Spleen (tissue), 11 donors: ENCODE measurements at regions not wholly inside any gene's neighbourhood (a gene's known extent, or its start where the extent isn't known, plus 50 kb on each side); places are given as distances from the start of the nearest gene placed in this dataset.

Experiments used
- DNase-seq: peaks from one replicate; pipeline ENCODE4 v3.0.0-alpha.2; 2020
- H3K27ac ChIP-seq, 8 donors: fragments of 200-600 bp; sonication (generic) in 7 of 8; 1 replicate in 4 of 8; 2 replicates in 4 of 8; pipeline versions ENCODE4 v1.5.0 to v1.8.0; 2016 to 2021; ENCODE audit warnings: inconsistent platforms in 4 of 8, mild to moderate bottlenecking in 4 of 8, moderate library complexity in 1 of 8
- H3K27me3 ChIP-seq, 7 donors: fragments of 200-600 bp; sonication (generic) in 6 of 7; replicated peaks in 1 of 7; 1 replicate in 4 of 7; 2 replicates in 3 of 7; pipeline versions ENCODE4 v1.5.0 to v1.8.0; 2016 to 2021; ENCODE audit warnings: inconsistent platforms in 3 of 7, mild to moderate bottlenecking in 1 of 7
- H3K36me3 ChIP-seq, 6 donors: fragments of 200-600 bp; sonication (generic) in 5 of 6; 1 replicate in 4 of 6; 2 replicates in 2 of 6; pipeline versions ENCODE4 v1.5.0 to v1.8.0; 2016 to 2021; ENCODE audit warnings: inconsistent platforms in 2 of 6
- H3K4me1 ChIP-seq, 6 donors: fragments of 200-600 bp; sonication (generic) in 5 of 6; 1 replicate in 3 of 6; 2 replicates in 3 of 6; pipeline versions ENCODE4 v1.5.0 to v1.8.0; 2016 to 2021; ENCODE audit warnings: inconsistent platforms in 3 of 6
- H3K4me3 ChIP-seq, 8 donors: fragments of 200-600 bp; sonication (generic) in 7 of 8; 1 replicate in 4 of 8; 2 replicates in 4 of 8; pipeline versions ENCODE4 v1.5.0 to v1.8.0; 2016 to 2021; ENCODE audit warnings: inconsistent platforms in 4 of 8, mild to moderate bottlenecking in 4 of 8, moderate library complexity in 2 of 8
- H3K9me3 ChIP-seq, 8 donors: fragments of 200-600 bp; sonication (generic) in 7 of 8; 1 replicate in 4 of 8; 2 replicates in 4 of 8; pipeline versions ENCODE4 v1.5.0 to v1.8.0; 2016 to 2021; ENCODE audit warnings: inconsistent platforms in 4 of 8
- POLR2A ChIP-seq, 3 donors: fragments of 450-650 bp; IDR thresholded peaks; one replicate each; pipeline ENCODE4 v1.5.1; 2017; ENCODE audit warnings: antibody characterized with exemption in 3 of 3, mild to moderate bottlenecking in 1 of 3
- POLR2AphosphoS5 ChIP-seq, 3 donors: sonication (generic); formaldehyde crosslinking; IDR thresholded peaks; one replicate each; pipeline ENCODE4 v1.5.1; 2017; ENCODE audit warnings: antibody characterized with exemption in 3 of 3
- WGBS, 5 donors: extraction: QIAGEN DNeasy Blood & Tissue Kit in 3 of 5; methylation state at CpG; one replicate each; pipeline versions ENCODE4 v1.1.5 to v1.1.7; 2013 to 2018; 5-methylcytosine and 5-hydroxymethylcytosine counted together
- intact Hi-C: fragments of 100-400 bp; cut with DNase I; formaldehyde crosslinking; loops from one replicate; pipeline ENCODE4 v1.15.0; 2023; ENCODE audit warnings: low total_unique reads
- TF ChIP-seq, protein P1 (sequence below), 11 experiments: fragments of 200-600 bp in 7 of 11; fragments of 450-650 bp in 4 of 11; sonication (generic) in 4 of 11; IDR thresholded peaks in 8 of 11; conservative IDR thresholded peaks in 3 of 11; 1 replicate in 7 of 11; 2 replicates in 4 of 11; pipeline versions ENCODE4 v1.4.0 to v1.8.0; 2016 to 2021; ENCODE audit warnings: antibody characterized with exemption in 11 of 11, inconsistent platforms in 4 of 11, mild to moderate bottlenecking in 1 of 11
- donor health status: healthy with polysubstance abuse.
- donor health status: DM: no; HTN: no; CAD: no; lungs with moderate emphysema.
- donor health status: DM: no; HTN: no; CAD: no.
- donor health status: Bipolar disorder and iron deficiency.
- donor health status: healthy.
- donor health status: DM: no; HTN: no; CAD: no.
- donor health status: DM: yes; HTN: yes; CAD: no.

DNA sequence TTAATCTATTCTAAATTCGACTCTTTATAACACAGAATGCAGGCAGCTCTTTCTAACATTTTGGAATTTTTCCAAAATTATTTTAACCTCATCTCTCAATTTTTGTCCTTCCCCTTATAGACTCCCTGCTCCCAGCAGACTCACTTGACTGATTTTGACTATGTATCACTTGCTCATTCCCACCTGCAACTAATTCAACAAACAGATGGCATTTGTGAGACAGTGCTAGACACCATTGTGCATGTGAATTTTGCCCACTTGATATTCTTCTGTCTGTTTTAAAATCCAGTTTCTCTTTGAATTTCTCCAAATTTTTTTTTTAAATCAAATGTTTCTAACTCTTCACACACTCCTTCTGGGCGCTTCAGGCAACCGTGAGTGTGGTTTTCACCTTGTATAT, 1534.0 kb downstream of the PCDH7 start:
- no peaks in the 10 kb centered on the region for H3K36me3 ChIP-seq
- DNase-seq = no peak
- no peak overlapping the region for H3K27ac ChIP-seq
- no peak overlapping the region for H3K4me3 ChIP-seq
- 61 to 76% (median 69%) methylated on average over 3 of the region's 3 CpGs for WGBS, 5 donors
- no peaks in the 10 kb centered on the region for H3K9me3 ChIP-seq
- TF ChIP-seq POLR2A (IDR thresholded peaks at IDR 0.05) (no peak), POLR2AphosphoS5 (IDR thresholded peaks at IDR 0.05) (no peak)
- TF ChIP-seq, protein P1, sequence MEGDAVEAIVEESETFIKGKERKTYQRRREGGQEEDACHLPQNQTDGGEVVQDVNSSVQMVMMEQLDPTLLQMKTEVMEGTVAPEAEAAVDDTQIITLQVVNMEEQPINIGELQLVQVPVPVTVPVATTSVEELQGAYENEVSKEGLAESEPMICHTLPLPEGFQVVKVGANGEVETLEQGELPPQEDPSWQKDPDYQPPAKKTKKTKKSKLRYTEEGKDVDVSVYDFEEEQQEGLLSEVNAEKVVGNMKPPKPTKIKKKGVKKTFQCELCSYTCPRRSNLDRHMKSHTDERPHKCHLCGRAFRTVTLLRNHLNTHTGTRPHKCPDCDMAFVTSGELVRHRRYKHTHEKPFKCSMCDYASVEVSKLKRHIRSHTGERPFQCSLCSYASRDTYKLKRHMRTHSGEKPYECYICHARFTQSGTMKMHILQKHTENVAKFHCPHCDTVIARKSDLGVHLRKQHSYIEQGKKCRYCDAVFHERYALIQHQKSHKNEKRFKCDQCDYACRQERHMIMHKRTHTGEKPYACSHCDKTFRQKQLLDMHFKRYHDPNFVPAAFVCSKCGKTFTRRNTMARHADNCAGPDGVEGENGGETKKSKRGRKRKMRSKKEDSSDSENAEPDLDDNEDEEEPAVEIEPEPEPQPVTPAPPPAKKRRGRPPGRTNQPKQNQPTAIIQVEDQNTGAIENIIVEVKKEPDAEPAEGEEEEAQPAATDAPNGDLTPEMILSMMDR (IDR thresholded peaks at IDR 0.05 in 8 of 11, conservative IDR thresholded peaks at IDR 0.05 in 3 of 11) = no peak
- intact Hi-C loops = no loop called here
- H3K27me3 ChIP-seq = no peaks in the 10 kb centered on the region
- H3K4me1 ChIP-seq = no peaks in the 10 kb centered on the region

DNA sequence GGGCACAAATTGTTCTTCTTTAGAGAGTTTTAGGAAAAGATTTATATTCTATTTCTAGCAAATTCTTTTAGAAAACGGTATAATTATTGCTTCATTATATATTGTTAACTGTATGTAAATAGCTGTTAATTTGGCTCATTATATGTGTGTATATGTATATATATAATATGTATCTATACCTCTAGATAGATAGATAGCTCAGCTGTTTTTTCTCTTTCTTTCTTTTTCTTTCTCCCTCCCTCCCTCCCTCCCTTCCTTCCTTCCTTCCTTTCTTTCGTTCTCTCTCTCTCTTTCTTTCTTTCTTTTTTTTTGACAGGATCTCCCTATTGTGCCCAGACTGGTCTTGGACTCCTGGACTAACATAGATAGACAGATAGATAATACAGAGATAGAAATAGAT, 1538.8 kb downstream of the PCDH7 start:
- Histone ChIP-seq H3K27ac (no peak overlapping the region), H3K4me3 (no peak overlapping the region), H3K27me3 (no peaks in the 10 kb centered on the region), H3K9me3 (no peaks in the 10 kb centered on the region), H3K36me3 (no peaks in the 10 kb centered on the region), H3K4me1 (no peaks in the 10 kb centered on the region)
- intact Hi-C loops = no loop called here
- 43 to 52% (median 49%) methylated on average over 2 of the region's 2 CpGs for WGBS, 5 donors
- TF ChIP-seq POLR2AphosphoS5 (IDR thresholded peaks at IDR 0.05) (no peak), POLR2A (IDR thresholded peaks at IDR 0.05) (no peak)
- TF ChIP-seq, protein P1 (IDR thresholded peaks at IDR 0.05 in 8 of 11, conservative IDR thresholded peaks at IDR 0.05 in 3 of 11) = no peak
- DNase-seq = no peak

DNA sequence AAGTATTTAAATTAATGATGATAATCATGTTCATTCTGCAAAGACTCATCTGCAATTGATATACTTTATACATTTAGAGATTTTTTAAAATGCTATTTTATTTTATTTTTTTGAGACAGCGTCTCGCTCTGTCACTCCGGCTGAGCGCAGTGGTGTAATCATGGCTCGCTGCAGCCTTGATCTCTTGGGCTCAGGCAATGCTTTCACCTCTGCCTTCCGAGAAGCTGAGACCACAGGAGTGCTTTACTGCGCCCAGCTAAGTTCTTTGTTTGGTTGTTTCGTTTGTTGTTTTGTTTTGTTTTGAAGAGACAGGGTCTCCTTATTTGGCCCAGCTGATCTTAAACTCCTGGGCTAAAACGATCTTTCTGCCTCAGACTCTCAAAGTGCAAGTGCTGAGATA, 1541.0 kb downstream of the PCDH7 start:
- Histone ChIP-seq H3K36me3 (no peaks in the 10 kb centered on the region), H3K27me3 (no peaks in the 10 kb centered on the region), H3K4me1 (no peaks in the 10 kb centered on the region), H3K27ac (no peak overlapping the region), H3K9me3 (no peaks in the 10 kb centered on the region), H3K4me3 (no peak overlapping the region)
- no peak for DNase-seq
- intact Hi-C loops = no loop called here
- WGBS, 5 donors = 83 to 92% (median 86%) methylated on average over 9 of the region's 9 CpGs
- no peak for TF ChIP-seq POLR2A (IDR thresholded peaks at IDR 0.05)
- TF ChIP-seq, protein P1 (IDR thresholded peaks at IDR 0.05 in 8 of 11, conservative IDR thresholded peaks at IDR 0.05 in 3 of 11) = no peak
- no peak for TF ChIP-seq POLR2AphosphoS5 (IDR thresholded peaks at IDR 0.05)

DNA sequence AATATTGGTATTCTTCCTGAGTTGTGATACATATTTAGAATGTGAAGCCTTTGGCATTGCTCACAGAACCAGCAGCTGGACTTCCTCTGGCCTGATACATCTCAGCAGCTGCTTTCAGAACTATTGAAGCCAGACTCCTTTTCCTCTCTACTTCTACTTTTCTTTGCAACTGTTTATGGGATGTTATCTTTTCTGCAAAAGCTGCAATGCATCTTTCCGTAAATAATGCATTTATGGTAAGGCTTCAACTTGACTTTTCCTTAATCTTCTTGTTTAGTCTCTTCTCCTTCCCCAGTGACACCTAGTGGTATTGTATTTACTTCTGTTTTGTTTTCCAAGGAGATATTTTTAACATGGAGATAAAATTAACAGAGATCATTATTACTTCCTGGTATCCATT, 1548.7 kb downstream of the PCDH7 start:
- Histone ChIP-seq H3K27me3 (no peaks in the 10 kb centered on the region), H3K4me3 (no peak overlapping the region), H3K27ac (no peak overlapping the region), H3K36me3 (no peaks in the 10 kb centered on the region), H3K9me3 (peaks cover 0 to 10% (median 0%) of the 10 kb centered on the region in 8 donors), H3K4me1 (no peaks in the 10 kb centered on the region)
- DNase-seq = no peak
- intact Hi-C loops = no loop called here
- TF ChIP-seq POLR2A (IDR thresholded peaks at IDR 0.05) (no peak), POLR2AphosphoS5 (IDR thresholded peaks at IDR 0.05) (no peak)
- TF ChIP-seq, protein P1 (IDR thresholded peaks at IDR 0.05 in 8 of 11, conservative IDR thresholded peaks at IDR 0.05 in 3 of 11) = no peak
- 0 to 36% (median 0%) methylated on average over 1 of the region's 1 CpG for WGBS, 5 donors
